Lung (tissue), 11 donors: ENCODE measurements at regions not wholly inside any gene's neighbourhood (a gene's known extent, or its start where the extent isn't known, plus 50 kb on each side); places are given as distances from the start of the nearest gene placed in this dataset.

Experiments
- ATAC-seq: fragments of 200-7000 bp; cut with Tn5 transposase; one replicate; pipeline ENCODE4 v1.9.1; 2020; ENCODE audit warnings: moderate number of reproducible peaks; ENCODE audit not compliant: insufficient read depth, low FRiP score
- DNase-seq, 3 donors: peaks; one replicate each; pipeline ENCODE4 v3.0.0-alpha.2; 2013 to 2017
- H3K27ac ChIP-seq, 2 donors: one replicate each; pipeline ENCODE4 v1.5.1; 2013; ENCODE audit warnings: mild to moderate bottlenecking in 2 of 2, moderate library complexity in 2 of 2, control low read depth in 1 of 2, inconsistent platforms in 1 of 2, low read depth in 1 of 2, low read length in 1 of 2
- H3K27me3 ChIP-seq, 3 donors: one replicate each; pipeline ENCODE4 v1.5.1; 2013; ENCODE audit warnings: low read length in 2 of 3; ENCODE audit not compliant: control insufficient read depth in 3 of 3, insufficient read depth in 3 of 3
- H3K36me3 ChIP-seq, 4 donors: one replicate each; pipeline ENCODE4 v1.5.1; 2013; ENCODE audit warnings: low read length in 4 of 4, mild to moderate bottlenecking in 1 of 4, moderate library complexity in 1 of 4; ENCODE audit not compliant: control insufficient read depth in 4 of 4, insufficient read depth in 4 of 4
- H3K4me1 ChIP-seq, 5 donors: one replicate each; pipeline ENCODE4 v1.5.1; 2013; ENCODE audit warnings: low read length in 5 of 5, mild to moderate bottlenecking in 2 of 5, moderate library complexity in 1 of 5; ENCODE audit not compliant: control insufficient read depth in 5 of 5, insufficient read depth in 5 of 5
- H3K4me3 ChIP-seq: one replicate; pipeline ENCODE4 v1.5.1; 2013; ENCODE audit warnings: mild to moderate bottlenecking, control low read depth, moderate library complexity
- H3K9ac ChIP-seq, 2 donors: one replicate each; pipeline ENCODE4 v1.5.1; 2013; ENCODE audit warnings: low read length in 2 of 2, control low read depth in 1 of 2; ENCODE audit not compliant: insufficient read depth in 1 of 2
- H3K9me3 ChIP-seq, 4 donors: one replicate each; pipeline ENCODE4 v1.5.1; 2013; ENCODE audit warnings: low read length in 3 of 4, mild to moderate bottlenecking in 1 of 4, moderate library complexity in 1 of 4; ENCODE audit not compliant: control insufficient read depth in 4 of 4, insufficient read depth in 3 of 4
- WGBS, 2 donors: extraction: QIAGEN DNeasy Blood & Tissue Kit; methylation state at CpG; one replicate each; pipeline ENCODE4 v1.1.7; 2013; 5-methylcytosine and 5-hydroxymethylcytosine counted together
- TF ChIP-seq, protein P1 (sequence below): IDR thresholded peaks from 2 replicates; pipeline ENCODE4 v1.5.1; 2012; ENCODE audit warnings: mild to moderate bottlenecking; ENCODE audit errors: control extremely low read depth, extremely low read depth
- donor health status: control.
- donor health status: control.
- donor health status: Bipolar disorder and iron deficiency.
- donor health status: healthy.
- donor health status: DM: yes; HTN: yes; CAD: no.

DNA sequence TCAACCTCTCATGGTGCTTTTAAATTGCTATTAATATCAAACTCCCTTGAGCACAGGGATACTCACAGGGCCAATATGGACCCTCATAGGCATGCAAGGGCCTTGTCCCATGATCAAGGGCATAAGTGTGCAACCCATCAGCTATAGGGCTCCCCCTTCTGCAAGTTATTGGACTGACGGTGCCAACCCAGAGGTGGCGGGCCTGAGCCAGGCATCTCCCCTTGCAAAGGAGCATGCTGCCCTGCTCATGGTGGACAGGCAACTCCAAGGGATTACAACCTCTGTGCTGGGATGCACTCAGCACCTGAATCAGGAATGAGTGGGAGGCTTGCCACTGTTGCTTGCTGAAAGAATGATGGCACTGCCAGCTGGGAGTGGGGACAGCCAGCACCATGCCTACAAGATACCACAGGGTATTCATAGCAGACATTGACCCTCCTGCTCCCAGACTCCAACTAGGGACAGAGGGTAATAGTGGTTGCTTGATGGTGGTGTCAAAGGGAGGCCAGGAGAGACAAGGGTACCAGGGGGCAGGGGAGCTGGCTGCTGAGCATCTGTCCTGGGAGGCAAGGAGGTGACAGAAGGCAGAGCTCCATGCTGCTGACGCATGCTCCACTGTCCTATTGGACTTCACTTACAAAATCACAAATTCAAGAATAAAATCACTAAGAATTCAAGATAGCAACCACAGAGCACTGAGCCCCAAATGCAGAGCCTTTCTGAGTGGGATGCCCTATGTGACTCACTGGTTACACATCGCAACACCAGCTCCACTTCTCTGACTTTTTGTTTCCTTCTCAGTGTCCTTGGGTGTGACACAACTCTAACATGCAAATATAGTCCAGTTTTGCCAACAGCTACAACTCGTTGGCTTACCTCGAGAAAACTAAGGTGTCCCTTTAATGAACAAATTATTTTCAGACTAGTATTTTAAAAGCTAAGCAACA lies 157.1 kb upstream of the CCDC150 start:
- Histone ChIP-seq H3K9me3 (peaks cover 0 to 4% (median 0%) of the 10 kb centered on the region in 4 donors), H3K4me3 (no peak overlapping the region), H3K4me1 (peaks cover 0 to 8% (median 0%) of the 10 kb centered on the region in 5 donors), H3K36me3 (no peaks in the 10 kb centered on the region), H3K9ac (no peak overlapping the region), H3K27me3 (no peaks in the 10 kb centered on the region), H3K27ac (no peak overlapping the region)
- WGBS, 2 donors: 90 to 95% methylated on average over 6 of the region's 6 CpGs
- ATAC-seq (no peak), DNase-seq (no peak)
- TF ChIP-seq, protein P1, sequence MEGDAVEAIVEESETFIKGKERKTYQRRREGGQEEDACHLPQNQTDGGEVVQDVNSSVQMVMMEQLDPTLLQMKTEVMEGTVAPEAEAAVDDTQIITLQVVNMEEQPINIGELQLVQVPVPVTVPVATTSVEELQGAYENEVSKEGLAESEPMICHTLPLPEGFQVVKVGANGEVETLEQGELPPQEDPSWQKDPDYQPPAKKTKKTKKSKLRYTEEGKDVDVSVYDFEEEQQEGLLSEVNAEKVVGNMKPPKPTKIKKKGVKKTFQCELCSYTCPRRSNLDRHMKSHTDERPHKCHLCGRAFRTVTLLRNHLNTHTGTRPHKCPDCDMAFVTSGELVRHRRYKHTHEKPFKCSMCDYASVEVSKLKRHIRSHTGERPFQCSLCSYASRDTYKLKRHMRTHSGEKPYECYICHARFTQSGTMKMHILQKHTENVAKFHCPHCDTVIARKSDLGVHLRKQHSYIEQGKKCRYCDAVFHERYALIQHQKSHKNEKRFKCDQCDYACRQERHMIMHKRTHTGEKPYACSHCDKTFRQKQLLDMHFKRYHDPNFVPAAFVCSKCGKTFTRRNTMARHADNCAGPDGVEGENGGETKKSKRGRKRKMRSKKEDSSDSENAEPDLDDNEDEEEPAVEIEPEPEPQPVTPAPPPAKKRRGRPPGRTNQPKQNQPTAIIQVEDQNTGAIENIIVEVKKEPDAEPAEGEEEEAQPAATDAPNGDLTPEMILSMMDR: no peak

DNA sequence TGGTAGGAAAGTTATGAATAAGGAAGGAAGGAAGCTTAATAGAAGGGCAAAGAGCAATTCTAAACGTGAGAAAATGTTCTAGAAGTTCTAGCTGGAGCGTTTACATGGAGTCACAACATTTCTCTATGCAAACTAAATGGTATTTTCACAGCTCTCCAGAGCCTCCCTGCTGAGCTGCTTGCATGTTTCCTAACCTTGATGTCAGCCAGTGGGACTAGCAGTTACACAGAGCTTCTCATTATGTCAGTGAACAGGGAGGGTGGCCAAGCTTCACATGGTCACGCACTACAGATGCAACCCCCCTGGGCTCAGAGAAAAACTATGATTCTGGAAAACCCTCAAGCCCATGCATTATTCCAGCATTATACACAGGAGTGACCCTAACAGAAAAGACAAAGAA lies 153.4 kb upstream of the CCDC150 start:
- no peak overlapping the region for H3K9ac ChIP-seq
- 72 to 76% methylated on average over 3 of the region's 3 CpGs for WGBS, 2 donors
- no peaks in the 10 kb centered on the region for H3K36me3 ChIP-seq
- H3K9me3 ChIP-seq: peaks cover 0 to 4% (median 0%) of the 10 kb centered on the region in 4 donors
- H3K4me1 ChIP-seq: peaks cover 0 to 4% (median 0%) of the 10 kb centered on the region in 5 donors
- ATAC-seq (no peak), DNase-seq (no peak)
- no peak overlapping the region for H3K27ac ChIP-seq
- H3K27me3 ChIP-seq: no peaks in the 10 kb centered on the region
- TF ChIP-seq, protein P1: no peak
- no peak overlapping the region for H3K4me3 ChIP-seq

DNA sequence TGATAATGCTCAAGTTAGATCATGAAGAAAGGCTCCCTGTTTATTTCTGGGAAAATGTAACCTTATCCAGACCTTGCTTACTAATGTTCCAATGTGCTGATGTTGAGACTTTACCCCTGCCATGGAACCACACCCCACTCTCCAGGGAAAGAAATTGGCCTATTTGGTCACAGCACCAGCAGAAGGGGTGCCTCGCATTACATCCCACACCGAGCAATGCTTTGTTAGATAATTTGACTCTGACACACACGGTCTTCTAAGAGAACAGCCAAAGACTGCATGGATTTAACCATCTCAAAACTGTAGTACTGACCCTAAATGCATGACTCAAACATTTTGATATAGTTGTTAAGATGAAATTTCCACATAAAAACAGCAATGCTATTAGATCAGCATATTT lies 152.1 kb upstream of the CCDC150 start:
- H3K27me3 ChIP-seq: no peaks in the 10 kb centered on the region
- WGBS, 2 donors: 78 to 96% methylated on average over 3 of the region's 3 CpGs
- H3K27ac ChIP-seq: no peak overlapping the region
- TF ChIP-seq, protein P1: no peak
- peaks cover 0 to under 1% (median 0%) of the 10 kb centered on the region in 4 donors for H3K9me3 ChIP-seq
- no peaks in the 10 kb centered on the region for H3K36me3 ChIP-seq
- H3K4me1 ChIP-seq: peaks cover 0 to 4% (median 0%) of the 10 kb centered on the region in 5 donors
- no peak overlapping the region for H3K4me3 ChIP-seq
- no peak overlapping the region for H3K9ac ChIP-seq
- no peak for ATAC-seq
- DNase-seq: no peak
